Hypothalamus (tissue), 51 donors: ENCODE measurements at regions not wholly inside any gene's neighbourhood (a gene's known extent, or its start where the extent isn't known, plus 50 kb on each side); places are given as distances from the start of the nearest gene placed in this dataset.

Source experiments
- DNase-seq, 51 donors: peaks; one replicate each; lab custom pipeline; 2025; lab: John Stamatoyannopoulos, UW

- DNase-seq = no peak
Observed at GRCh38 chr2:72006188-72006736, 141.4 kb downstream of the CYP26B1 start.

GRCh38 chr2:72004976-72005375 lies 142.7 kb downstream of the CYP26B1 start:
- DNase-seq = no peak

- no peak for DNase-seq
Observed at GRCh38 chr2:72004201-72004915, 143.3 kb downstream of the CYP26B1 start.

- DNase-seq = no peak
Observed at GRCh38 chr2:72003796-72004195, 143.9 kb downstream of the CYP26B1 start.

- no peak for DNase-seq
Observed at GRCh38 chr2:72003124-72003523, 144.5 kb downstream of the CYP26B1 start.

GRCh38 chr2:72001937-72002690 lies 145.5 kb downstream of the CYP26B1 start:
- DNase-seq = no peak

- no peak for DNase-seq
Observed at GRCh38 chr2:72000110-72000509, 147.6 kb downstream of the CYP26B1 start.

GRCh38 chr2:71999580-71999979 lies 148.1 kb downstream of the CYP26B1 start:
- no peak for DNase-seq

- no peak for DNase-seq
Observed at GRCh38 chr2:71997843-71998242, 149.8 kb downstream of the CYP26B1 start.

- DNase-seq = no peak
Observed at GRCh38 chr2:71995067-71995665, 152.5 kb downstream of the CYP26B1 start.

- DNase-seq = no peak
Observed at GRCh38 chr2:71992036-71992435, 155.6 kb downstream of the CYP26B1 start.

GRCh38 chr2:71991397-71991796 lies 156.3 kb downstream of the CYP26B1 start:
- no peak for DNase-seq

- DNase-seq = no peak
Observed at GRCh38 chr2:71990826-71991225, 156.8 kb downstream of the CYP26B1 start.

- DNase-seq = no peak
Observed at GRCh38 chr2:71990122-71990521, 157.5 kb downstream of the CYP26B1 start.

GRCh38 chr2:71989671-71990070 lies 158.0 kb downstream of the CYP26B1 start:
- DNase-seq = no peak

- no peak for DNase-seq
Observed at GRCh38 chr2:71988170-71988569, 159.5 kb downstream of the CYP26B1 start.

GRCh38 chr2:71976685-71977084 lies 171.0 kb downstream of the CYP26B1 start:
- no peak for DNase-seq

- no peak for DNase-seq
Observed at GRCh38 chr2:71974846-71975245, 172.8 kb downstream of the CYP26B1 start.

- DNase-seq = no peak
Observed at GRCh38 chr2:71971493-71971892, 176.2 kb downstream of the CYP26B1 start.

GRCh38 chr2:71965530-71965929 lies 182.1 kb downstream of the CYP26B1 start:
- DNase-seq = no peak

GRCh38 chr2:71962911-71963694 lies 184.6 kb downstream of the CYP26B1 start:
- no peak for DNase-seq
